KMS-11 (cell line): ENCODE measurements at regions not wholly inside any gene's neighbourhood (a gene's known extent, or its start where the extent isn't known, plus 50 kb on each side); places are given as distances from the start of the nearest gene placed in this dataset.
"Not testable (repeated sequence)": the region's sequence is repeated elsewhere in the genome, so short reads cannot be mapped to it uniquely, and the experiment has no call there.

Experiments
- H2AFZ ChIP-seq: fragments of 200-600 bp; sonication (generic); 2 replicates; pipeline ENCODE4 v1.6.1; 2016; ENCODE audit warnings: antibody characterized with exemption, mixed run types, low read depth
- H3K27ac ChIP-seq: fragments of 200-600 bp; sonication (generic); 2 replicates; pipeline ENCODE4 v1.6.1; 2016; ENCODE audit warnings: mild to moderate bottlenecking, mixed run types
- H3K27me3 ChIP-seq: fragments of 200-600 bp; sonication (generic); 2 replicates; pipeline ENCODE4 v1.6.1; 2017; ENCODE audit warnings: mild to moderate bottlenecking, low read depth, mixed run types, moderate library complexity; ENCODE audit not compliant: insufficient read depth
- H3K36me3 ChIP-seq: fragments of 200-600 bp; sonication (generic); 2 replicates; pipeline ENCODE4 v1.6.1; 2017; ENCODE audit warnings: mild to moderate bottlenecking, mixed run types; ENCODE audit not compliant: insufficient read depth
- H3K4me1 ChIP-seq: fragments of 200-600 bp; sonication (generic); 2 replicates; pipeline ENCODE4 v1.6.1; 2016; ENCODE audit warnings: mild to moderate bottlenecking, low read depth, mixed run types; ENCODE audit not compliant: poor library complexity, severe bottlenecking
- H3K4me2 ChIP-seq: fragments of 200-600 bp; sonication (generic); 2 replicates; pipeline ENCODE4 v1.7.0; 2016; ENCODE audit warnings: mild to moderate bottlenecking, mixed run types
- H3K4me3 ChIP-seq: fragments of 200-600 bp; sonication (generic); IDR thresholded peaks from 2 replicates; pipeline ENCODE4 v1.6.1; 2017; ENCODE audit warnings: low read depth, low read length, mixed read lengths; ENCODE audit not compliant: insufficient read depth
- H3K79me2 ChIP-seq: fragments of 200-600 bp; sonication (generic); 2 replicates; pipeline ENCODE4 v1.6.1; 2016; ENCODE audit warnings: low read depth, mixed run types; ENCODE audit not compliant: insufficient read depth
- H3K9ac ChIP-seq: fragments of 200-600 bp; sonication (generic); 2 replicates; pipeline ENCODE4 v1.6.1; 2016; ENCODE audit warnings: mild to moderate bottlenecking, mixed run types
- H4K20me1 ChIP-seq: fragments of 200-600 bp; sonication (generic); 2 replicates; pipeline ENCODE4 v1.6.1; 2016; ENCODE audit warnings: mild to moderate bottlenecking, mixed run types; ENCODE audit not compliant: insufficient read depth
- CTCF ChIP-seq: fragments of 200-600 bp; sonication (generic); conservative IDR thresholded peaks from 2 replicates; pipeline ENCODE4 v1.6.1; 2017; ENCODE audit warnings: low read depth, mild to moderate bottlenecking, antibody characterized with exemption, low read length, moderate library complexity, mixed read lengths

- Histone ChIP-seq H3K4me3 (no peak overlapping the region), H3K27me3 (no peaks in the 10 kb centered on the region), H3K27ac (no peak overlapping the region), H3K9ac (no peak overlapping the region), H3K4me1 (no peaks in the 10 kb centered on the region), H3K79me2 (no peaks in the 10 kb centered on the region), H4K20me1 (no peaks in the 10 kb centered on the region), H3K36me3 (no peaks in the 10 kb centered on the region), H2AFZ (no peak overlapping the region), H3K4me2 (no peak overlapping the region)
- TF ChIP-seq CTCF: no peak
These were observed 115.8 kb upstream of the PBX1 start for GRCh38 chr1:164443166-164443565.

- Histone ChIP-seq H3K27ac (no peak overlapping the region), H3K79me2 (no peaks in the 10 kb centered on the region), H3K9ac (no peak overlapping the region), H3K4me3 (no peak overlapping the region), H3K27me3 (no peaks in the 10 kb centered on the region), H3K4me2 (no peak overlapping the region), H3K36me3 (no peaks in the 10 kb centered on the region), H3K4me1 (no peaks in the 10 kb centered on the region), H2AFZ (no peak overlapping the region), H4K20me1 (no peaks in the 10 kb centered on the region)
- TF ChIP-seq CTCF: no peak
These were observed 115.1 kb upstream of the PBX1 start for GRCh38 chr1:164443836-164444235.

- Histone ChIP-seq H3K4me1 (no peaks in the 10 kb centered on the region), H3K27me3 (no peaks in the 10 kb centered on the region), H3K36me3 (no peaks in the 10 kb centered on the region), H4K20me1 (no peaks in the 10 kb centered on the region), H3K79me2 (no peaks in the 10 kb centered on the region), H3K4me3 (no peak overlapping the region), H3K9ac (no peak overlapping the region), H2AFZ (no peak overlapping the region), H3K27ac (no peak overlapping the region), H3K4me2 (no peak overlapping the region)
- no peak for TF ChIP-seq CTCF
These were observed 113.0 kb upstream of the PBX1 start for GRCh38 chr1:164446020-164446419.

- no peak overlapping the region for H3K4me2 ChIP-seq
- no peaks in the 10 kb centered on the region for H4K20me1 ChIP-seq
- H2AFZ ChIP-seq: no peak overlapping the region
- H3K9ac ChIP-seq: no peak overlapping the region
- TF ChIP-seq CTCF: no peak
- H3K27me3 ChIP-seq: no peaks in the 10 kb centered on the region
- no peaks in the 10 kb centered on the region for H3K4me1 ChIP-seq
- H3K36me3 ChIP-seq: no peaks in the 10 kb centered on the region
- no peak overlapping the region for H3K27ac ChIP-seq
- H3K4me3 ChIP-seq: no peak overlapping the region
- H3K79me2 ChIP-seq: no peaks in the 10 kb centered on the region
These were observed 106.4 kb upstream of the PBX1 start for GRCh38 chr1:164452549-164452948.

- Histone ChIP-seq H3K27ac (no peak overlapping the region), H3K36me3 (no peaks in the 10 kb centered on the region), H3K27me3 (no peaks in the 10 kb centered on the region), H3K4me2 (no peak overlapping the region), H4K20me1 (no peaks in the 10 kb centered on the region), H3K79me2 (no peaks in the 10 kb centered on the region), H2AFZ (no peak overlapping the region), H3K9ac (no peak overlapping the region), H3K4me1 (no peaks in the 10 kb centered on the region), H3K4me3 (no peak overlapping the region)
- TF ChIP-seq CTCF: no peak
These were observed 102.7 kb upstream of the PBX1 start for GRCh38 chr1:164456272-164456671.

- not testable (repeated sequence) for H2AFZ ChIP-seq, H3K4me2 ChIP-seq, H4K20me1 ChIP-seq, H3K27me3 ChIP-seq, H3K27ac ChIP-seq, H3K36me3 ChIP-seq, H3K4me1 ChIP-seq, H3K9ac ChIP-seq, H3K79me2 ChIP-seq, H3K4me3 ChIP-seq
These were observed 99.8 kb upstream of the PBX1 start for GRCh38 chr1:164459176-164459575.
